NT2/D1 (cell line): ENCODE measurements at regions not wholly inside any gene's neighbourhood (a gene's known extent, or its start where the extent isn't known, plus 50 kb on each side); places are given as distances from the start of the nearest gene placed in this dataset.

ENCODE experiments used
- DNase-seq: peaks from one replicate; pipeline ENCODE4 v3.0.0-alpha.2; 2011; ENCODE audit warnings: low read depth, low spot score
- H3K27me3 ChIP-seq: 2 replicates; pipeline ENCODE4 v1.6.0; 2011; ENCODE audit warnings: mild to moderate bottlenecking; ENCODE audit not compliant: insufficient read length, insufficient read depth
- H3K36me3 ChIP-seq: 2 replicates; pipeline ENCODE4 v1.6.1; 2011; ENCODE audit warnings: mild to moderate bottlenecking, low read length, mixed read lengths; ENCODE audit not compliant: insufficient read depth, insufficient read length
- H3K4me1 ChIP-seq: 2 replicates; pipeline ENCODE4 v1.5.1; 2011; ENCODE audit not compliant: insufficient read depth, insufficient read length
- H3K4me3 ChIP-seq: 2 replicates; pipeline ENCODE4 v1.5.1; 2011; ENCODE audit warnings: low read depth; ENCODE audit not compliant: insufficient read length
- H3K9ac ChIP-seq: 2 replicates; pipeline ENCODE4 v1.6.0; 2011; ENCODE audit warnings: low read depth; ENCODE audit not compliant: insufficient read length
- H3K9me3 ChIP-seq: 2 replicates; pipeline ENCODE4 v1.5.1; 2011; ENCODE audit warnings: mild to moderate bottlenecking, low read length; ENCODE audit not compliant: insufficient read depth
- SUZ12 ChIP-seq: IDR thresholded peaks from 2 replicates; pipeline ENCODE4 v1.6.1; 2011; ENCODE audit not compliant: insufficient read length, insufficient read depth; ENCODE audit errors: extremely low read depth
- YY1 ChIP-seq: IDR thresholded peaks from 2 replicates; pipeline ENCODE4 v1.6.1; 2011; ENCODE audit not compliant: insufficient read length, insufficient read depth
- ZNF274 ChIP-seq: IDR thresholded peaks from 2 replicates; pipeline ENCODE4 v1.6.1; 2011; ENCODE audit warnings: mild to moderate bottlenecking, low read depth, low read length

DNA sequence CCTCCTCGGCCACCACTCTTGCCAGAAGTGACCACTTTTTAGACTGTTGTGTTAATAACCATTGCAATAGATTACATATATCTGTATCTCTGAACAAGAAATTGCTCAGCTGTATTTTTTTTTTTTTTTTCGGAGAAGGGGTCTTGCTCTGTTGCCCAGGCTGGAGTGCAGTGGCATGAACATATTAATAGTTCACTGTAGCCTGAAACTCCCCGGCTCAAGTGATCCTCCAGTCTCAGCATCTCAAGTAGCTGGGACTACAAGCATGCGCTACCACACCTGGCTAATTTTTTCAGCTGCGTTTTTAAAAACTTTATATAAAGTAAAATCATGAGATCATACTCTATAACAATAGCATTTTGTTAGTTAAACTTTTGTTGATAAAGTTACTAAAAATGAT lies 609.0 kb downstream of the ZNF385D start:
- Histone ChIP-seq H3K27me3 (no peaks in the 10 kb centered on the region), H3K4me1 (no peaks in the 10 kb centered on the region), H3K9ac (no peak overlapping the region), H3K4me3 (no peak overlapping the region), H3K36me3 (no peaks in the 10 kb centered on the region), H3K9me3 (no peaks in the 10 kb centered on the region)
- no peak for TF ChIP-seq YY1
- no peak for DNase-seq

DNA sequence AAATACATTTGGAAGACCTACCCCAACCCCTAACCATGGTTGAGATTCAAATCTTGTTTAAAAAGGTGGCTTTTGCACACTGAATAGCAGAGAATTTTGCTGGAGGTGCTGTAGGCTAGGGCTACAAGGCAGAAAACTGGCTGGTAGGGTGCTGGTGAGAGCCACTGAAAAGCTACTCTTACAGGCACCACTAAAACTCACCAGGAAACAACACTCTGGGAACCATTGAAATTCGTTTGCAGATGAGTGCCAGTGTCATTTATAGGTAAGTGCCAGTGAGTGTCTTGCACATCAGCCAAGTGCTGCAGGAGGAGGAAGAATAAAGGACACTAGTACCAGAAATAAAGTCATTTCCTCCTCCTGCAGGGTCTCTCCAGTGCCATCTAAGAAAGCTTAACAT lies 610.2 kb downstream of the ZNF385D start:
- no peak for TF ChIP-seq YY1
- TF ChIP-seq SUZ12 = no peak
- no peak for TF ChIP-seq ZNF274
- Histone ChIP-seq H3K9ac (no peak overlapping the region), H3K4me3 (no peak overlapping the region)

DNA sequence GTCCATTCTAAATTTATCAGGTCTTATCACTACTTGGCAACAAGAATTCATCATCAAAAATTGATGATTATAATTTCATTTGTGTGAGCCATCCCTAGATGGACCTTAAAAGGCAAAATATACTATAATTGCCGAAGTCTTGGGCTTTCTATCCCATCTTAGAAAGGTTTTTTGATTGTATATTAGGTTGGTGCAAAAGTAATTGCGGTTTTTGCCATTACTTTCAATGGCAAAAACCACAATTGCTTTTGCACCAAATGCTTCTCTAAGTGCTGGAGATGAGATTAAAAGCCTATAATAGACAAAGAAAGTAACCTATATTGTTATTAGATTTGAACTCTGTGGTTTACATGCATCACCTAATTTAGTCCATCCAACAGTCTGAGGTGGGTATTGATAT lies 612.9 kb downstream of the ZNF385D start:
- no peaks in the 10 kb centered on the region for H3K36me3 ChIP-seq
- no peaks in the 10 kb centered on the region for H3K4me1 ChIP-seq
- no peak overlapping the region for H3K4me3 ChIP-seq
- TF ChIP-seq ZNF274 (no peak), SUZ12 (no peak), YY1 (no peak)
- H3K27me3 ChIP-seq = no peaks in the 10 kb centered on the region
- no peaks in the 10 kb centered on the region for H3K9me3 ChIP-seq
- no peak overlapping the region for H3K9ac ChIP-seq
- DNase-seq = no peak

More for the DNA sequence above, 610.2 kb downstream of the ZNF385D start:
- peak; percentile 11 for DNase-seq
- H3K36me3 ChIP-seq = no peaks in the 10 kb centered on the region
- no peaks in the 10 kb centered on the region for H3K9me3 ChIP-seq
- no peaks in the 10 kb centered on the region for H3K4me1 ChIP-seq
- no peaks in the 10 kb centered on the region for H3K27me3 ChIP-seq

DNA sequence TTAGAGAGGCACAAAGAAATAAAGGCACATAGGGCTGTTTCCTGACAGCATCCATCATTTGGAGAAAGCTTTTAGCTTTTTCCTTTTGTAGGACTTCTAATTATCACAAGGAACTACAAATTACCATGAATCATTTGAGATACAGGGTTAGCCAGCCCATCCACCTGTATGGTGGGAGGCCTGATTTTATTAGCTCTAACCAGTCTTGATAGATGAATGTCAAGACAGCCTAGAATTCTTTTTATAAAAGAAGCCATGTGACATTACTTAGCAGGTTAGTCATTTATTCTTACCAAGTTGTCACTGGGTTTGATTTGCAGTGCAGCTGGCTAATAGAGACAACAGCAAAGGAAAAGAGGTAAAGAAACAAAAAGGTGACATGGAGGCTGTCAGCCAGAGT lies 618.1 kb downstream of the ZNF385D start:
- H3K4me3 ChIP-seq = no peak overlapping the region
- no peak overlapping the region for H3K9ac ChIP-seq
- DNase-seq = no peak
- no peaks in the 10 kb centered on the region for H3K27me3 ChIP-seq
- H3K9me3 ChIP-seq = no peaks in the 10 kb centered on the region
- H3K36me3 ChIP-seq = no peaks in the 10 kb centered on the region
- no peaks in the 10 kb centered on the region for H3K4me1 ChIP-seq
- no peak for TF ChIP-seq SUZ12
- TF ChIP-seq YY1 = no peak
- TF ChIP-seq ZNF274 = no peak

DNA sequence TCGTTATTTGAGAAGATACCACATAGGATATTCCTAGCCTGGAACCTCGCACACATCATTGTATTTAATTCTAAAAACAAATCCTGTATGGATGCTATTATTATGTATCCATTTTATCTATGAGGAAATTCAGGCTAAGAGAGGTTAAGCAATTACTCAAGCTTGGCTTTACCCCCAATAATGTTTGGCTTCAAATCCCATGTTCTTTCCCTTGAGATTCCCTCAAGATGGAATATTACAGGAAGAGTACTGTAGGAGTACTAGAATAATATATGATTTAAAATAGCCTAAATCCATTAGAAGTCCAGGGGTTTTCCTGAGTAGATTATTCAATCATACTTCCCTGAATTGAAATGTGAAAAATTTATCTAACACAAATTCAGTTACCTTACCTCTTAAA lies 630.2 kb downstream of the ZNF385D start:
- Histone ChIP-seq H3K9ac (no peak overlapping the region), H3K36me3 (no peaks in the 10 kb centered on the region), H3K27me3 (no peaks in the 10 kb centered on the region), H3K4me1 (no peaks in the 10 kb centered on the region), H3K9me3 (no peaks in the 10 kb centered on the region), H3K4me3 (no peak overlapping the region)
- DNase-seq = no peak
- TF ChIP-seq SUZ12 (no peak), YY1 (no peak), ZNF274 (no peak)

DNA sequence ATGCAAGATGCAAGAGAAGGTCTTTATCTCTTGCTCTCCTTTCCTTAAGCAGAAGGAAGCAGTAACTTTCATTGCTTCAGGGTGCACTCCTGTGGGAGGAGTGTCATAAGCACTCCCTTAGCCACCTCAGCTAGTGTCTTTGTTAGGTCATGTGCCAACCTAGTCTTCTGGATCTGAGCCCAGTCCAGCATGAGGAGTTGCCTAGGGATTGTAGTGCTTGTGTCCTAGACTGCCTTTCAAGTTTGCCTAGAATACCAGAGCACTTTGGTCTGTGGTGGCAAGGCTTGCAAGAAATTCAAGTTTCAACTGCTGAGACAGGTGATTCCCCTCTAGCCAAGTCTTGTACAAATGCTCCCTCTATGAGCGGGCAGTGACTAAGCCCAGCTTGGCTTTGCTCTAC lies 633.6 kb downstream of the ZNF385D start:
- no peaks in the 10 kb centered on the region for H3K4me1 ChIP-seq
- DNase-seq = no peak
- H3K4me3 ChIP-seq = no peak overlapping the region
- H3K36me3 ChIP-seq = no peaks in the 10 kb centered on the region
- no peaks in the 10 kb centered on the region for H3K27me3 ChIP-seq
- no peak overlapping the region for H3K9ac ChIP-seq
- no peak for TF ChIP-seq SUZ12
- no peak for TF ChIP-seq YY1
- TF ChIP-seq ZNF274 = no peak
- H3K9me3 ChIP-seq = no peaks in the 10 kb centered on the region

DNA sequence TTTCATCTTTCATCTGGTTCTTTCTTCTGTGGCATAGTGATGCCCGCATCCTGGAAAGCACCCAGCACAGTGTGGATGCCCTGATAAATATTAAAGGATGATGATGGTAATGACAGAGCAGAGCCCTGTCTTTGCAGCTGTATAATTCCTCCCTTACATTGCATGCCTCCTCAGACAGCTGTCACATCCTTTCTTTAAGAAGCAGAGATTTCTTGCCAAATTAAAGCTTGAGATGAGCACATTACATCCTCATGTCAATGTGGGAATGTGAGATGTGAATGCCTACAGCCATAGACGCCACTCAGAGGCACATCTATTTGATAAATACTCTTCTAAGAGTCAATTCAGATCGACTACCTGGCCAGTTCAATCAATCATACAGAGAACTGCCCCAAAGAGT lies 642.0 kb downstream of the ZNF385D start:
- no peak for DNase-seq
- no peak overlapping the region for H3K9ac ChIP-seq
- H3K36me3 ChIP-seq = no peaks in the 10 kb centered on the region
- no peak overlapping the region for H3K4me3 ChIP-seq
- no peaks in the 10 kb centered on the region for H3K27me3 ChIP-seq
- TF ChIP-seq ZNF274 (no peak), YY1 (no peak), SUZ12 (no peak)
- H3K4me1 ChIP-seq = no peaks in the 10 kb centered on the region
- H3K9me3 ChIP-seq = no peaks in the 10 kb centered on the region

DNA sequence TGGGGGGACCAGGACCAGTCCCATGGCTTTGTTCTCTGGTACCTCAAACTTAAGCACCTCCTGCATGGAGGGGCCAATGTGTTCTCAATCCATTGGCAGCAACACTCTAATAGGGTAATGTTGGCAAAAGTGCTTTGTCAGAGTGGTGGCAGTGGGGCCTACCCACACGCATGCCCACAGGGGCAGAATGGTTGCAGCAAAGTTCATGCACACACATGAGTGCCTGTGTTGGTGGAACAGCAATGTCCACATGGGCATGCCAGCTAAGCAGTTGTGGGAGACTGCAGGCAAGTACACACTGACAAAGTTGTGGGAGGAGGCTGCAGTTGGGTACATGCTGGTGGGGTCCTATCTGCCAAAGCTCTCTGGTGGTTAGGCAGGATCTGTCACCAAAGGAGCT lies 645.2 kb downstream of the ZNF385D start:
- H3K27me3 ChIP-seq = no peaks in the 10 kb centered on the region
- H3K9me3 ChIP-seq = no peaks in the 10 kb centered on the region; the same call in 1 of the 2 replicates
- no peak for TF ChIP-seq YY1
- no peak for TF ChIP-seq SUZ12
- TF ChIP-seq ZNF274 = no peak
- no peaks in the 10 kb centered on the region for H3K4me1 ChIP-seq
- no peak for DNase-seq
- H3K9ac ChIP-seq = no peak overlapping the region
- H3K4me3 ChIP-seq = no peak overlapping the region
- no peaks in the 10 kb centered on the region for H3K36me3 ChIP-seq
